GM21381 (cell line): ENCODE measurements at regions not wholly inside any gene's neighbourhood (a gene's known extent, or its start where the extent isn't known, plus 50 kb on each side); places are given as distances from the start of the nearest gene placed in this dataset.

Experiments used
- ATAC-seq: cut with Tn5 transposase; IDR thresholded peaks from one replicate; pipeline ENCODE4 v1.9.1; 2021; ENCODE audit warnings: mild to moderate bottlenecking, moderate library complexity; ENCODE audit not compliant: unreplicated experiment

GRCh38 chr1:162924179-162924578 lies 63.2 kb upstream of the CCDC190 start:
- ATAC-seq, result no peak

GRCh38 chr1:162922201-162922600 lies 61.2 kb upstream of the CCDC190 start:
- ATAC-seq, result no peak

- no peak for ATAC-seq
Observed at GRCh38 chr1:162921311-162921710, 60.3 kb upstream of the CCDC190 start.

- no peak for ATAC-seq
Observed at GRCh38 chr1:162919034-162919433, 58.1 kb upstream of the CCDC190 start.

- ATAC-seq, result no peak
Observed at GRCh38 chr1:162918151-162918754, 57.3 kb upstream of the CCDC190 start.

GRCh38 chr1:162916821-162917613 lies 56.0 kb upstream of the CCDC190 start:
- ATAC-seq, result no peak

- ATAC-seq, result no peak
Observed at GRCh38 chr1:162916407-162916806, 55.4 kb upstream of the CCDC190 start.

- ATAC-seq, result no peak
Observed at GRCh38 chr1:162914601-162915000, 53.6 kb upstream of the CCDC190 start.

GRCh38 chr1:162913345-162913744 lies 52.4 kb upstream of the CCDC190 start:
- no peak for ATAC-seq

- no peak for ATAC-seq
Observed at GRCh38 chr1:162912061-162912667, 51.2 kb upstream of the CCDC190 start.
